ENCODE measurements at regions not wholly inside any gene's neighbourhood (a gene's known extent, or its start where the extent isn't known, plus 50 kb on each side); places are given as distances from the start of the nearest gene placed in this dataset.

GRCh38 chr10:130389906-130390305 is 253.7 kb downstream of the GLRX3 start:
- Mint-ChIP-seq H3K4me3 (no peak overlapping the region), H3K36me3 (ENCODE audit: low read depth) (peaks cover 65% of the 10 kb centered on the region), H3K9me3 (peaks cover 99% of the 10 kb centered on the region), H3K27me3 (ENCODE audit: insufficient read depth, low read depth, poor library complexity) (peaks cover 10% of the 10 kb centered on the region), H3K27ac (no peak overlapping the region), H3K4me1 (no peaks in the 10 kb centered on the region; the same call in 2 of the 3 replicates)
- H2AFZ ChIP-seq, result no peak overlapping the region
- no peaks in the 10 kb centered on the region for H3F3A ChIP-seq (replicated peaks; ENCODE audit: low read depth)
- TF ChIP-seq NANOG (IDR thresholded peaks at IDR 0.05; ENCODE audit: borderline replicate concordance), result no peak
- TF ChIP-seq EZH2 (IDR thresholded peaks at IDR 0.05; ENCODE audit: low read depth, unreplicated experiment), result no peak
- TF ChIP-seq POLR2AphosphoS5 (IDR thresholded peaks at IDR 0.05; ENCODE audit: low read depth), result no peak
- TF ChIP-seq STAT1 (IDR thresholded peaks at IDR 0.05; ENCODE audit: unreplicated experiment), result no peak
- TF ChIP-seq ZNF331 (CRISPR knock-in tag; IDR thresholded peaks at IDR 0.05; ENCODE audit: low read depth), result no peak
- no peak for TF ChIP-seq ZNF114 (CRISPR knock-in tag; IDR thresholded peaks at IDR 0.05)
- TF ChIP-seq JUNB (IDR thresholded peaks at IDR 0.05; ENCODE audit: unreplicated experiment), result no peak
- TF ChIP-seq ZNF462 (CRISPR knock-in tag; IDR thresholded peaks at IDR 0.05), result no peak
- no peak for TF ChIP-seq EZH2phosphoT487 (IDR thresholded peaks at IDR 0.05; ENCODE audit: unreplicated experiment)
- no peak for TF ChIP-seq CTCF (conservative IDR thresholded peaks at IDR 0.05; ENCODE audit: low read depth in 2 of 2)
- TF ChIP-seq ETS1 (IDR thresholded peaks at IDR 0.05), result no peak
- TF ChIP-seq CREB1 (CRISPR knock-in tag; IDR thresholded peaks at IDR 0.05; ENCODE audit: low read depth), result no peak
- no peak for TF ChIP-seq REST (IDR thresholded peaks at IDR 0.05; ENCODE audit: unreplicated experiment)
- DNase-seq (ENCODE audit: low spot score) (no peak), ATAC-seq (no peak)
- H3K4me2 ChIP-seq, result no peak overlapping the region
- no peaks in the 10 kb centered on the region for H3K79me2 ChIP-seq (replicated peaks; ENCODE audit: insufficient read depth)
- H4K20me1 ChIP-seq (replicated peaks; ENCODE audit: insufficient read depth), result no peaks in the 10 kb centered on the region
- no peaks in the 10 kb centered on the region for H3K4me1 ChIP-seq (ENCODE audit: insufficient read depth)
- no peaks in the 10 kb centered on the region for H3K36me3 ChIP-seq (ENCODE audit: insufficient read depth)
- H3K4me3 ChIP-seq, result no peak overlapping the region
- H3K9me2 ChIP-seq (ENCODE audit: insufficient read depth), result no peaks in the 10 kb centered on the region
- H3K27me3 ChIP-seq (ENCODE audit: insufficient read depth), result no peaks in the 10 kb centered on the region
- no peak overlapping the region for H3K27ac ChIP-seq (ENCODE audit: low read depth)

Data from GM23338 (cell line).